Caco-2 (cell line): ENCODE measurements at regions not wholly inside any gene's neighbourhood (a gene's known extent, or its start where the extent isn't known, plus 50 kb on each side); places are given as distances from the start of the nearest gene placed in this dataset.

Experiments
- BruUV-seq: library from RNA; stranded (reverse); fragments of 400-500 nt; replicated peaks from 2 replicates; lab custom pipeline; 2021; lab: Mats Ljungman, UMichigan
- CTCF ChIA-PET: fragments of 300-600 bp; sonication (Branson Sonifier 250); formaldehyde crosslinking; loops from one replicate; lab custom pipeline; 2022; ENCODE audit warnings: antibody characterized with exemption; lab: Charles Lee
- POLR2A ChIA-PET: fragments of 300-600 bp; sonication (Branson Sonifier 250); formaldehyde crosslinking; loops from one replicate; lab custom pipeline; 2022; ENCODE audit warnings: antibody characterized with exemption; lab: Charles Lee
- DNase-seq, 2 experiments: peaks; one replicate each; pipeline versions ENCODE4 v3.0.0 to v3.0.0-alpha.2; 2020 to 2022
- H3K27me3 ChIP-seq: replicated peaks from 2 replicates; pipeline ENCODE4 v1.6.0; 2011; ENCODE audit warnings: low read length; ENCODE audit not compliant: control insufficient read depth, insufficient read depth
- H3K36me3 ChIP-seq: 2 replicates; pipeline ENCODE4 v1.5.1; 2011; ENCODE audit warnings: low read length; ENCODE audit not compliant: control insufficient read depth, insufficient read depth
- H3K4me1 ChIP-seq: fragments of 250-450 bp; sonication (Bioruptor Pico); 2 replicates; pipeline ENCODE4 v1.5.1; 2020; ENCODE audit warnings: mild to moderate bottlenecking
- H3K4me3 ChIP-seq: 2 replicates; pipeline ENCODE4 v1.5.1; 2011; ENCODE audit warnings: low read depth, mild to moderate bottlenecking, control low read depth, low read length
- H3K9me3 ChIP-seq: fragments of 250-450 bp; sonication (Bioruptor Pico); 2 replicates; pipeline ENCODE4 v1.5.1; 2020; ENCODE audit warnings: mild to moderate bottlenecking, moderate library complexity
- H3K27ac Mint-ChIP-seq: one replicate; pipeline ENCODE4 v1.8.0; 2022; ENCODE audit warnings: mixed read lengths; ENCODE audit not compliant: unreplicated experiment
- H3K27me3 Mint-ChIP-seq: one replicate; pipeline ENCODE4 v1.8.0; 2022; ENCODE audit warnings: mixed read lengths; ENCODE audit not compliant: insufficient read depth, unreplicated experiment
- H3K36me3 Mint-ChIP-seq: one replicate; pipeline ENCODE4 v1.8.0; 2022; ENCODE audit warnings: mild to moderate bottlenecking, mixed read lengths; ENCODE audit not compliant: insufficient read depth, unreplicated experiment
- H3K4me1 Mint-ChIP-seq: one replicate; pipeline ENCODE4 v1.8.0; 2022; ENCODE audit warnings: low read depth, mixed read lengths; ENCODE audit not compliant: unreplicated experiment
- H3K4me3 Mint-ChIP-seq: one replicate; pipeline ENCODE4 v1.8.0; 2022; ENCODE audit warnings: mild to moderate bottlenecking, moderate library complexity, mixed read lengths; ENCODE audit not compliant: unreplicated experiment
- H3K9me3 Mint-ChIP-seq: one replicate; pipeline ENCODE4 v1.8.0; 2022; ENCODE audit warnings: mixed read lengths; ENCODE audit not compliant: unreplicated experiment
- intact Hi-C: fragments of 100-400 bp; cut with micrococcal nuclease; formaldehyde crosslinking; loops from one replicate; pipeline ENCODE4 v1.10.0; 2022; ENCODE audit not compliant: unreplicated experiment
- TF ChIP-seq, protein P1 (sequence below), 2 experiments: fragments of 200-600 bp in 1 of 2; IDR thresholded peaks; 1 replicate in 1 of 2; 2 replicates in 1 of 2; pipeline versions ENCODE4 v1.5.1 to v1.8.0; 2011 to 2022; ENCODE audit warnings: antibody characterized with exemption in 1 of 2, control low read depth in 1 of 2, inconsistent platforms in 1 of 2, low read depth in 1 of 2, low read length in 1 of 2, mild to moderate bottlenecking in 1 of 2, moderate library complexity in 1 of 2; ENCODE audit not compliant: insufficient read depth in 1 of 2, severe bottlenecking in 1 of 2, unreplicated experiment in 1 of 2

DNA sequence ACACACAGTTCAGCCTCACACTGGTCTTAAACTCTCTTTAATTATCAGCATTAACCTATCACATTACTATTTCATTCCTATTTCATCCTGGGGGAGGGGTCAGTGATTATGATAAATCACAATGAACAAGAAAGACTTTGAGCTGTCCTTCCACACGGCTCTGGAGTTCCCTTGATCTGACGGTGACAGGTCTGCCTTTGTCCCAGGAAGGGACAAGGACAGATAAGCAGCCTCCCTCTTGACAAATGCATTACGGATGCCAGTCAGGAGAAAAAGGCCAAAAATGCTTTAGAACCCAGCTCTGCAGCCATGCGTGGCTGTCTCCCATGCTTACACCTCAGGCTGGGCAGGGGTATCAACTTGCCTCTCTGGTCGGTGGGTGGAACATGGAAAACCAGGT, 281.7 kb downstream of the BCL11A start:
- TF ChIP-seq, protein P1, sequence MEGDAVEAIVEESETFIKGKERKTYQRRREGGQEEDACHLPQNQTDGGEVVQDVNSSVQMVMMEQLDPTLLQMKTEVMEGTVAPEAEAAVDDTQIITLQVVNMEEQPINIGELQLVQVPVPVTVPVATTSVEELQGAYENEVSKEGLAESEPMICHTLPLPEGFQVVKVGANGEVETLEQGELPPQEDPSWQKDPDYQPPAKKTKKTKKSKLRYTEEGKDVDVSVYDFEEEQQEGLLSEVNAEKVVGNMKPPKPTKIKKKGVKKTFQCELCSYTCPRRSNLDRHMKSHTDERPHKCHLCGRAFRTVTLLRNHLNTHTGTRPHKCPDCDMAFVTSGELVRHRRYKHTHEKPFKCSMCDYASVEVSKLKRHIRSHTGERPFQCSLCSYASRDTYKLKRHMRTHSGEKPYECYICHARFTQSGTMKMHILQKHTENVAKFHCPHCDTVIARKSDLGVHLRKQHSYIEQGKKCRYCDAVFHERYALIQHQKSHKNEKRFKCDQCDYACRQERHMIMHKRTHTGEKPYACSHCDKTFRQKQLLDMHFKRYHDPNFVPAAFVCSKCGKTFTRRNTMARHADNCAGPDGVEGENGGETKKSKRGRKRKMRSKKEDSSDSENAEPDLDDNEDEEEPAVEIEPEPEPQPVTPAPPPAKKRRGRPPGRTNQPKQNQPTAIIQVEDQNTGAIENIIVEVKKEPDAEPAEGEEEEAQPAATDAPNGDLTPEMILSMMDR (IDR thresholded peaks at IDR 0.05; ENCODE audit: insufficient read depth in 1 of 2, low read depth in 1 of 2, low read length in 1 of 2, severe bottlenecking in 1 of 2, unreplicated experiment in 1 of 2) = no peak
- CTCF ChIA-PET = no interaction called here
- Histone ChIP-seq H3K4me3 (no peak overlapping the region), H3K36me3 (no peaks in the 10 kb centered on the region), H3K27me3 (no peaks in the 10 kb centered on the region), H3K9me3 (0 out of 2 replicates have a peak, but pooled peaks cover 6% of the 10 kb centered on the region), H3K4me1 (no peaks in the 10 kb centered on the region)
- POLR2A ChIA-PET = no interaction called here
- Mint-ChIP-seq H3K4me1 (no peaks in the 10 kb centered on the region), H3K27ac (no peak overlapping the region), H3K27me3 (no peaks in the 10 kb centered on the region), H3K9me3 (no peaks in the 10 kb centered on the region), H3K4me3 (no peak overlapping the region), H3K36me3 (no peaks in the 10 kb centered on the region)
- intact Hi-C loops = no loop called here
- no peak for DNase-seq
- BruUV-seq = no TSS peak

GRCh38 chr2:60271131-60271530, 282.3 kb downstream of the BCL11A start:
- no peaks in the 10 kb centered on the region for H3K36me3 ChIP-seq
- no peaks in the 10 kb centered on the region for H3K9me3 Mint-ChIP-seq
- DNase-seq = no peak
- TF ChIP-seq, protein P1 (IDR thresholded peaks at IDR 0.05; ENCODE audit: insufficient read depth in 1 of 2, low read depth in 1 of 2, low read length in 1 of 2, severe bottlenecking in 1 of 2, unreplicated experiment in 1 of 2) = no peak
- no peak overlapping the region for H3K4me3 ChIP-seq
- H3K4me3 Mint-ChIP-seq = no peak overlapping the region
- 0 out of 2 replicates have a peak, but pooled peaks cover 6% of the 10 kb centered on the region for H3K9me3 ChIP-seq
- ChIA-PET POLR2A (no interaction called here), CTCF (no interaction called here)
- H3K27me3 ChIP-seq = no peaks in the 10 kb centered on the region
- intact Hi-C loops = no loop called here
- no peaks in the 10 kb centered on the region for H3K36me3 Mint-ChIP-seq
- no peaks in the 10 kb centered on the region for H3K27me3 Mint-ChIP-seq
- H3K4me1 Mint-ChIP-seq = no peaks in the 10 kb centered on the region
- H3K4me1 ChIP-seq = no peaks in the 10 kb centered on the region
- no TSS peak for BruUV-seq
- no peak overlapping the region for H3K27ac Mint-ChIP-seq

DNA sequence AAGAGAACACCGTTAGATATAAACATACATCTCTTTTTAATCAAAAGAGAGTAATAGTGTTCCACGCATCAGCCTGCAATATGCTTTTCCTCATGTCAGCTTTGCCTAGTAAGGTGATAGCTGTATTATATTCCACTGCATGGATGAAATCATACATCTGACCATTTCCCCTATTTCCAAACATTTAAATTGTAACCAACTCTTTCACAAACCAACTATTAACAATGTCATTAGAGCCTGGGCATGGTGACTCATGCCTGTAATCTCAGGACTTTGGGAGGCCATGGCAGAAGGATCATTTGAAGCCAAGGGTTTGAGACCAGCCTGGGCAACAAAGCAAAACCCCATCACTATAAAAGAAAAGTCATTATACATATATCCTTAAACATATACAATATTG, 284.8 kb downstream of the BCL11A start:
- no peaks in the 10 kb centered on the region for H3K4me1 Mint-ChIP-seq
- intact Hi-C loops = no loop called here
- H3K27ac Mint-ChIP-seq = no peak overlapping the region
- Histone ChIP-seq H3K27me3 (no peaks in the 10 kb centered on the region), H3K36me3 (no peaks in the 10 kb centered on the region), H3K4me3 (no peak overlapping the region), H3K4me1 (no peaks in the 10 kb centered on the region), H3K9me3 (no peaks in the 10 kb centered on the region)
- ChIA-PET CTCF (no interaction called here), POLR2A (no interaction called here)
- H3K36me3 Mint-ChIP-seq = no peaks in the 10 kb centered on the region
- H3K27me3 Mint-ChIP-seq = no peaks in the 10 kb centered on the region
- no TSS peak for BruUV-seq
- DNase-seq = no peak
- H3K9me3 Mint-ChIP-seq = no peaks in the 10 kb centered on the region
- TF ChIP-seq, protein P1 (IDR thresholded peaks at IDR 0.05; ENCODE audit: insufficient read depth in 1 of 2, low read depth in 1 of 2, low read length in 1 of 2, severe bottlenecking in 1 of 2, unreplicated experiment in 1 of 2) = no peak
- H3K4me3 Mint-ChIP-seq = no peak overlapping the region
